ENCODE measurements at regions not wholly inside any gene's neighbourhood (a gene's known extent, or its start where the extent isn't known, plus 50 kb on each side); places are given as distances from the start of the nearest gene placed in this dataset.

DNA sequence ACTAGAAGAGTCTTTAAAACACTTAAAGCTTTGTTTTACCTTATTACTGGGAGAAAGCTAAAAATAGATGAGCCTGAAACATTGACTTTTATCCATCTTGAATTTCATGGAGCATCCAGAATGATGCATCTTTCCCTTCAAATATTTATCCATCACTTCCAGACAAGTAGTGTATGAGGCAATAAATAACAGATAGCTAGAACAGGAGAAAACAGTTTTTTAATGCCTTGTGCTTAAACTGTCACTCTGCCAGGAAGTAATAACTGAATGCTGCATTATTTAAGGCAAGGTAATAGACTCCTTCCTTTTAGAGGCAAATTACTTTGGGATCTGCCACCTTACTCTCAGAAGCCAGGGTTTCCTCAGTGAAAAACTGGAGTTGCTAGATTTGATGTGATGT, 225.8 kb upstream of the NAALADL2 start:
- Histone ChIP-seq H3K79me2 (ENCODE audit: insufficient read depth) (no peaks in the 10 kb centered on the region), H2AFZ (ENCODE audit: low read depth) (no peak overlapping the region), H3K27ac (ENCODE audit: low read depth in 2 of 2, low read length in 1 of 2) (no peak overlapping the region), H3K36me3 (replicated peaks in 1 of 2; ENCODE audit: control insufficient read depth in 1 of 2, insufficient read depth in 2 of 2, low read length in 1 of 2) (peaks cover 0 to 4% of the 10 kb centered on the region in 2 experiments), H4K20me1 (ENCODE audit: insufficient read depth) (no peaks in the 10 kb centered on the region), H3K4me1 (ENCODE audit: control insufficient read depth in 1 of 2, insufficient read depth in 2 of 2, low read depth in 1 of 2, low read length in 1 of 2) (no peaks in the 10 kb centered on the region), H3K9me2 (no peaks in the 10 kb centered on the region), H3K27me3 (ENCODE audit: insufficient read depth) (no peaks in the 10 kb centered on the region), H3K9me3 (no peaks in the 10 kb centered on the region), H3K4me2 (no peak overlapping the region), H3K4me3 (ENCODE audit: low read depth in 2 of 2, low read length in 1 of 2) (no peak overlapping the region), H3K9ac (no peak overlapping the region), H3F3A (replicated peaks; ENCODE audit: insufficient read depth) (no peaks in the 10 kb centered on the region)
- POLR2A ChIA-PET: no interaction called here
- no peak for DNase-seq
- TF ChIP-seq MXI1 (IDR thresholded peaks at IDR 0.05; ENCODE audit: low read depth, low read length) (no peak), SMC3 (IDR thresholded peaks at IDR 0.05; ENCODE audit: low read depth, low read length) (no peak), EP300 (IDR thresholded peaks at IDR 0.05; ENCODE audit: borderline replicate concordance in 1 of 2, low read depth in 1 of 2, low read length in 1 of 2) (no peak), NRF1 (IDR thresholded peaks at IDR 0.05; ENCODE audit: low read depth, low read length) (no peak), ELF1 (IDR thresholded peaks at IDR 0.05) (no peak), RXRA (IDR thresholded peaks at IDR 0.05; ENCODE audit: borderline replicate concordance, low read depth) (no peak), GABPA (IDR thresholded peaks at IDR 0.05; ENCODE audit: low read depth) (no peak), RCOR1 (IDR thresholded peaks at IDR 0.05; ENCODE audit: low read length) (no peak), PBX3 (IDR thresholded peaks at IDR 0.05) (no peak), POLR2AphosphoS5 (IDR thresholded peaks at IDR 0.05; ENCODE audit: low read depth, low read length) (no peak), TEAD4 (IDR thresholded peaks at IDR 0.05; ENCODE audit: borderline replicate concordance, insufficient read depth) (no peak), NFIC (IDR thresholded peaks at IDR 0.05; ENCODE audit: borderline replicate concordance) (no peak), EZH2phosphoT487 (IDR thresholded peaks at IDR 0.05; ENCODE audit: borderline replicate concordance, low read depth) (no peak), GATA2 (CRISPR knock-in tag; IDR thresholded peaks at IDR 0.05) (no peak)
- TF ChIP-seq, protein P1, sequence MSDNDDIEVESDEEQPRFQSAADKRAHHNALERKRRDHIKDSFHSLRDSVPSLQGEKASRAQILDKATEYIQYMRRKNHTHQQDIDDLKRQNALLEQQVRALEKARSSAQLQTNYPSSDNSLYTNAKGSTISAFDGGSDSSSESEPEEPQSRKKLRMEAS (IDR thresholded peaks at IDR 0.05; ENCODE audit: low read depth): no peak
- CTCF ChIA-PET: interaction anchor here (0.8 kb wide), 1 partner anchor 37 kb away, joined by 3 read pairs; no protein-coding TSS in a partner anchor

- no peak for DNase-seq
- H3K4me3 ChIP-seq (ENCODE audit: low read depth in 2 of 2, low read length in 1 of 2): no peak overlapping the region
- H3K9ac ChIP-seq: no peak overlapping the region
- H3K36me3 ChIP-seq (replicated peaks in 1 of 2; ENCODE audit: control insufficient read depth in 1 of 2, insufficient read depth in 2 of 2, low read length in 1 of 2): peaks cover 0 to 4% of the 10 kb centered on the region in 2 experiments
- no peak for TF ChIP-seq ELF1 (IDR thresholded peaks at IDR 0.05)
- TF ChIP-seq RFX5 (IDR thresholded peaks at IDR 0.05; ENCODE audit: low read length): no peak
- no peak for TF ChIP-seq GABPA (IDR thresholded peaks at IDR 0.05; ENCODE audit: low read depth)
- no peak for TF ChIP-seq USF1 (IDR thresholded peaks at IDR 0.05; ENCODE audit: borderline replicate concordance, low read depth)
- no peak for TF ChIP-seq NFIC (IDR thresholded peaks at IDR 0.05; ENCODE audit: borderline replicate concordance)
- TF ChIP-seq EZH2phosphoT487 (IDR thresholded peaks at IDR 0.05; ENCODE audit: borderline replicate concordance, low read depth): no peak
- TF ChIP-seq NRF1 (IDR thresholded peaks at IDR 0.05; ENCODE audit: low read depth, low read length): no peak
- no peak for TF ChIP-seq FOXM1 (IDR thresholded peaks at IDR 0.05; ENCODE audit: low read depth)
- no peak for TF ChIP-seq RAD21 (IDR thresholded peaks at IDR 0.05; ENCODE audit: low read length)
- no peak for TF ChIP-seq POLR2AphosphoS5 (IDR thresholded peaks at IDR 0.05; ENCODE audit: low read depth, low read length)
- TF ChIP-seq EP300 (IDR thresholded peaks at IDR 0.05; ENCODE audit: borderline replicate concordance in 1 of 2, low read depth in 1 of 2, low read length in 1 of 2): no peak
- TF ChIP-seq, protein P2, sequence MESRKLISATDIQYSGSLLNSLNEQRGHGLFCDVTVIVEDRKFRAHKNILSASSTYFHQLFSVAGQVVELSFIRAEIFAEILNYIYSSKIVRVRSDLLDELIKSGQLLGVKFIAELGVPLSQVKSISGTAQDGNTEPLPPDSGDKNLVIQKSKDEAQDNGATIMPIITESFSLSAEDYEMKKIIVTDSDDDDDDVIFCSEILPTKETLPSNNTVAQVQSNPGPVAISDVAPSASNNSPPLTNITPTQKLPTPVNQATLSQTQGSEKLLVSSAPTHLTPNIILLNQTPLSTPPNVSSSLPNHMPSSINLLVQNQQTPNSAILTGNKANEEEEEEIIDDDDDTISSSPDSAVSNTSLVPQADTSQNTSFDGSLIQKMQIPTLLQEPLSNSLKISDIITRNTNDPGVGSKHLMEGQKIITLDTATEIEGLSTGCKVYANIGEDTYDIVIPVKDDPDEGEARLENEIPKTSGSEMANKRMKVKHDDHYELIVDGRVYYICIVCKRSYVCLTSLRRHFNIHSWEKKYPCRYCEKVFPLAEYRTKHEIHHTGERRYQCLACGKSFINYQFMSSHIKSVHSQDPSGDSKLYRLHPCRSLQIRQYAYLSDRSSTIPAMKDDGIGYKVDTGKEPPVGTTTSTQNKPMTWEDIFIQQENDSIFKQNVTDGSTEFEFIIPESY (IDR thresholded peaks at IDR 0.05; ENCODE audit: borderline replicate concordance, low read depth): no peak
- TF ChIP-seq CHD2 (IDR thresholded peaks at IDR 0.05; ENCODE audit: low read length, partially characterized antibody): no peak
- H3K9me2 ChIP-seq: no peaks in the 10 kb centered on the region
- WGBS (ENCODE audit: low lambda C conversion rate): 62% methylated on average over 2 of the region's 2 CpGs
- ChIA-PET POLR2A (no interaction called here), CTCF (no interaction called here)
- no peaks in the 10 kb centered on the region for H3K9me3 ChIP-seq
- H3K27me3 ChIP-seq (ENCODE audit: insufficient read depth): no peaks in the 10 kb centered on the region
- H2AFZ ChIP-seq (ENCODE audit: low read depth): no peak overlapping the region
- no peaks in the 10 kb centered on the region for H3K4me1 ChIP-seq (ENCODE audit: control insufficient read depth in 1 of 2, insufficient read depth in 2 of 2, low read depth in 1 of 2, low read length in 1 of 2)
- H4K20me1 ChIP-seq (ENCODE audit: insufficient read depth): no peaks in the 10 kb centered on the region
- H3K4me2 ChIP-seq: no peak overlapping the region
- H3K79me2 ChIP-seq (ENCODE audit: insufficient read depth): no peaks in the 10 kb centered on the region
- no peak overlapping the region for H3K27ac ChIP-seq (ENCODE audit: low read depth in 2 of 2, low read length in 1 of 2)
- no peaks in the 10 kb centered on the region for H3F3A ChIP-seq (replicated peaks; ENCODE audit: insufficient read depth)
Observed at GRCh38 chr3:174636451-174636850, 222.7 kb upstream of the NAALADL2 start.
